GM21529 (cell line): ENCODE measurements at regions not wholly inside any gene's neighbourhood (a gene's known extent, or its start where the extent isn't known, plus 50 kb on each side); places are given as distances from the start of the nearest gene placed in this dataset.

Experiments used
- ATAC-seq: cut with Tn5 transposase; IDR thresholded peaks from one replicate; pipeline ENCODE4 v1.9.1; 2021; ENCODE audit not compliant: unreplicated experiment

DNA sequence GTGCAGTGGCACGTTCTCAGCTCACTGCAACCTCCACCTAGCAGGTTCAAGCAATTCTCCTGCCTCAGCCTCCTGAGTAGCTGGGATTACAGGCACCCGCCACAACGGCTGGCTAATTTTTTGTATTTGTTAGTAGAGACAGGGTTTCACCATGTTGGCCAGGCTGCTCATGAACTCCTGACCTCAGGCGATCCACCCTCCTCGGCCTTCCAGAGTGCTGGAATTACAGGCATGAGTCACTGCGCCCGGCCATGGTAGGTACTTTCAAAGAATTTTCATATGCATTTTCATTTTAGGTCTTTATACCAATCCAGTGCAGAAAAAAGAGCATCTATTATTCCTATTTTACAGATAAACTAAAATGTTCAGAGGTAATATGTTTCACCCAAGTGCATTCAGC, 411.3 kb upstream of the USP15 start:
- no peak for ATAC-seq

DNA sequence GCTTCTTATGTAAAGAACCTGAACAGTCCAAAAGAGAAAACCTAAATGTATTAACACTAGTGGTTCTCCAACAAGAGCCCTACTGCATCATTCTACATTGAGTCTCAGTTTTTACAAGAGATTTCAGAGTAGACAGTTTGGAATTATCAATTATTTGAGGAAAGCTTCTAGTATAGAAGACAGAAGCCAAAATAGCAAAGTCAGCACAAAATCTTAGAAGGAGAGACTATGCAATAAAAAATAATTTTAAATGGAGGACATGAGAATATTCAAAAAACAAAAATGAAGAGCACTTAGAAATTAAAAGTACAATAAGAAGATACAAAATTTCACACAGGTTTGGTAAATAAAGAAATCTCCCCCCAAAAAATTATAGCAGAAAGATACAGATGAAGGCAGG, 406.3 kb upstream of the USP15 start:
- ATAC-seq, result no peak

DNA sequence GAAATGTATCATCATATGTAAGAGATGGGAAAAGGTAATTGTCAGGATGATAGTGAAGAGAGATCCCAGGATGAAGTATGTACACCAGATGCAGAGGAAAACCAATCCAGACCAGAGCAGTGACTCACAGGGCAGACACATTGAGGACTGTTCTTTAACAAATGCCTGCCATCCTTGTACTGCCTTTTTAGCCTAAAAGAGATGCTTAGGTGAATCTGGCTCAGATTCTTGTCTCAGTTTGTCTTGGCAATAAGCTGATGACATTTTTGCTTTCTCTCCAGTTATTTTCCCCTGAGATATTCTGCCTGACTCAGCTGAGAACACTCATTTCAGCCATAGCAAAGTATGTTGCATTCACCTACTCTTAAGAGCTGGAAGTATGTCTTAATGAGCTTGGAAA, 405.3 kb upstream of the USP15 start:
- no peak for ATAC-seq

- ATAC-seq, result no peak
These were observed 402.2 kb upstream of the USP15 start for GRCh38 chr12:61857968-61858367.

DNA sequence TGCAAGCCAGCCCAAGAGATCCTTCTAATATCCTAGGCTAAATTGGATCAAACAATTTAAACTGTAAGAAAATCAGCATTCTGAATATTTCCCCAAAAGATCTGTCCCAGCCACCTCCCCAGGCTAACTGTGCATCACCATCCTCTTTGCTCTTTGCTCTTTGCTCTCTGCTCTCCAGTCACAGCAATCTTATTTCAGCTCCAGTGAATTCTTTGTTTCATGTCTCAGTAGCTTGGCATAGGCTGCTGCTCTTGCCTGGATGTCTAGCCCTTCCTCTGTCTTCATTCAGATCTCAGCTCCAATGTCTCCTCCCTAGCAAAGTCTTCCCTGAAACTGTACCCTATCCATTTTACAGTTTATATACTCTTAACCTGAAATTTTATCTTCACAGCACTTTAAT, 399.8 kb upstream of the USP15 start:
- ATAC-seq, result no peak

GRCh38 chr12:61862986-61863385, 397.2 kb upstream of the USP15 start:
- no peak for ATAC-seq

- no peak for ATAC-seq
These were observed 396.4 kb upstream of the USP15 start for GRCh38 chr12:61863811-61864210.

- ATAC-seq, result no peak
These were observed 390.4 kb upstream of the USP15 start for GRCh38 chr12:61869796-61870195.

DNA sequence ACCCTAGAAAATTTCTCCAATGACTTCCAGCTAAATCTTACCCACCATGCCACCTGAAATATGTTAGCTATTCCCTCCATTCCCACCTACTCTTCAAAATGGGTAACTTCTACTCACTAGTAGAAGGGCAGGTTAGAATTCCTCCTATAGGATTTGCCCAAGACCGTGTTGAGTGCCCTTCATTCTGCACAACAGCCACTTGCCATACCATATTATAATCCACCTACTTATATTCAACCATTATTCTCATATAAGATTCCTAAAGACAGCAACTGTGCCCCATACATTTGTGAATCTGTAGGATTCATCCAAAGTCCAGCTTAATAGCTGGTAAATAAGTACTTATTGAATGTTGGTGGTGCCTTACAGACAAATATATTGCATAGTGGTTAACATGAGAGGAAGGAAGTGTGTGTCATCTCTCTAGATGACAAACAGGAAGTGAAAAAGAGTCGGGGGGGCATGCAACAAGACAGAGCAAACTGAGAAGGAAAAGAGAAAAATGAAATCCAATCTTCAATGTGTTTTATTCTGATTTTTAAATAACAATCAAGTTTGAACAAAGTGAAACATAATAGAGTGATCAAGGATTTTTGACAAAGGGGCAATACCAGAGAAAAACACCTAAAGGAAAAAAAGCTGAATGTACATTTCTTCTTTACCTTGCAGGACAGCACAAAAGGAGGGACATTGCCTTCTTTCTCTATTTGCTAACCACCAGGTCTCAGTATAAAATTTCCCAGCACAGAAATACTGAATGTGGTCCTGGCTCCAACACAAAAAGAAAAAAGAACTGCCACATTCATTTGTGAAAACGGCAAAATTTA, 389.3 kb upstream of the USP15 start:
- ATAC-seq, result no peak

- no peak for ATAC-seq
These were observed 388.8 kb upstream of the USP15 start for GRCh38 chr12:61871485-61871810.

DNA sequence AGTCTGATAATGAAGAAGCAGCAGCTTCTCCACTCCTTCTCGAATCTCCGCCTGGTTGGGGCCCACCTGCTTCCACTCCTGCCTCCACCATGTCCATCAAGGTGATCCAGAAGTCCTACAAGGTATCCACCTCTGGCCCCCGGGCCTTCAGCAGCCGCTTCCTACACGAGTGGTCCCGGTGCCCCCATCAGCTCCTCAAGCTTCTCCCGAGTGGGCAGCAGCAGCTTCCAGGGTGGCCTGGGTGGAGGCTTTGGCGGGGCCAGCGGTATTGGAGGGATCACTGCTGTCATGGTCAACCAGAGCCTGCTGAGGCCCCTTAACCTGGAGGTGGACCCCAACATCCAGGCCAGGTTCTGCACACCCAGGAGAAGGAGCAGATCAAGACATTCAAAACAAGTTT, 381.0 kb upstream of the USP15 start:
- ATAC-seq, result no peak

DNA sequence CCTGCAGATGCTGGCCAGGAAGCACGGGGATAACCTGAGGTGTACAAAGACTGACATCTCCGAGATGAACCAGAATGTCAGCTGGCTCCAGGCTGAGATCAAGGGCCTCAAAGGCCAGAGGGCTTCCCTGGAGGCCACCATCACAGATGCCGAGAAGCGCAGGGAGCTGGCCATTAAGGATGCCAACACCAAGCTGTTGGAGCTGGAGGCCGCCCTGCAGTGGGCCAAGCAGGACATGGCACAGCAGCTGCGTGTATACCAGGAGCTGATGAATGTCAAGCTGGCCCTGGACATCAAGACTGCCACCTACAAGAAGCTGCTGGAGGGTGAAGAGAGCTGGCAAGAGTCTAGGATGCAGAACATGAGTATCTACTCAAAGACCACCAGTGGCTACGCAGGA, 380.0 kb upstream of the USP15 start:
- no peak for ATAC-seq

DNA sequence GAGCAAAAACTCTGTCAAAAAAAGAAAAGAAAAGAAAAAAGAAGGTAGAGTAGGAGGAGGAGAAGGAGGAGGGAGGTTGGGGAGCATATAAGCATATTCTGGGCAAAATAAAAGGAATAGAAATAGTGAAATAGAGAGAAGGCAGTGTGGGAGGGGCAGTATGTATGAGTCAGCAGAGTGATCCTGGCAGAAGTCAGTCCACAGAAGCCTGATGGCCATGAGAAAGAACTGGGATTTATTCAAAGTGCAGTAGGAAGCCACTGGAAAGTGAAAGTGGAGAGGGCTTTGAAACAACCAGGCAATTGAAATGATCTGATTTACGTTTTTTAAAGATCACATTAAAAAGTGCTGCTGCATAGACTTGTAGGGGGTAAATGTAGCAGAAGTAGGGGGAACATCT, 368.6 kb upstream of the USP15 start:
- ATAC-seq, result no peak

GRCh38 chr12:61894168-61894567, 366.0 kb upstream of the USP15 start:
- ATAC-seq, result no peak

DNA sequence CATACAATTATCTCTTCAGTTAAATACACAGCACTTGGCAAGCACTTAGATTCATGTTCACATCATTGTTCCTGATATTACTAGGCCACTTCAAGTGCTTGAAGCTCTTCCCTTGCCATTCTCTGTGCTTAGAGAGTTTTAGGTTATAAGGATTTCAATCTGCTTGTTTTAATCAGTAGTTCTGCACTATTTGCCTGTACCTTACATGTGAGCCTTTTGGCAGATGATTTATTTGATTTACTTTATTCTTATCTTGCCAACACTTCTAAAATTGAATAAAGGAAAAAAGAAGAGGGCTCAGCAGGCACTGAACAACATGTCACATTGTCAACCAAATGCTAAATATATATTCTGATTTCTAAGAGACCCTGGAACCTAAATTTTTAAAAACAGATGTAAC, 363.8 kb upstream of the USP15 start:
- ATAC-seq, result no peak

GRCh38 chr12:61902403-61902802, 357.8 kb upstream of the USP15 start:
- no peak for ATAC-seq

GRCh38 chr12:61911113-61911512, 349.1 kb upstream of the USP15 start:
- ATAC-seq, result no peak

GRCh38 chr12:61915420-61915819, 344.8 kb upstream of the USP15 start:
- ATAC-seq, result no peak

- ATAC-seq, result no peak
These were observed 343.4 kb upstream of the USP15 start for GRCh38 chr12:61916831-61917230.

GRCh38 chr12:61919686-61920085, 340.5 kb upstream of the USP15 start:
- ATAC-seq, result no peak

DNA sequence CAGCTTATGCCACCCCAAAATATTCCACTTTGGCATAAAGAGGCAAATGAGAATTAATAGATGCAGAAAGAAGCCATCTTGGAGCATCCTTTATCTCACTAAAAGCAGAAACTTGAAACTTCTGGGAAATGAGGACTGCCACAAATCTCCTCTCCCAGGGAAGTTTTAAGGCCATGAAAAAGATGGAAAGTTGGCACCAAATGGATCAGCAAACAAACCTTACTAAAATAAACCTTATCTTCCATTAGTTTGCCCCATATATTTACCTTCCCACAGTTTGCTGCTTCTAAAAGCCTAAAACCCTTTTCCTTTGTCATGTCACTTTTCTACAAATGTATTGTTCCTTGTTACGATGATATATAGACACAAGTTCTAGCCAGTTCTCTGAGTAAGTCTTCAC, 340.0 kb upstream of the USP15 start:
- no peak for ATAC-seq

DNA sequence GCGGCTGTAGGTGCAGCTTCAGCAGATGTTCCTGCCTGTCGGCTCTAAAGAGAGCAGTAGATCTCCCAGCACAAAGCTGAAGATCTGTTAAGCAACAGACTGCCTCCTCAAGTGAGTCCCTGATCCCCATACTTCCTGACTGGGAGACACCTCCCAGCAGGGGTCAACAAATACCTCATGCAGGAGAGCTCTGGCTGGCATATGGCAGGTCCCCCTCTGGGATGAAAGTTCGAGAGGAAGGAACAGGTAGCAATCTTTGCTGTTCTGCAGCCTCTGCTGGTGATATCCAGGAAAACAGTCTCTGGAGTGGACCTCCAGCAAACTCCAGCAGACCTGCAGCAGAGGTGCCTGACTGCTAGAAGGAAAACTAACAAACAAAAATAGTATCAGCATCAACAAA, 337.1 kb upstream of the USP15 start:
- ATAC-seq, result no peak

DNA sequence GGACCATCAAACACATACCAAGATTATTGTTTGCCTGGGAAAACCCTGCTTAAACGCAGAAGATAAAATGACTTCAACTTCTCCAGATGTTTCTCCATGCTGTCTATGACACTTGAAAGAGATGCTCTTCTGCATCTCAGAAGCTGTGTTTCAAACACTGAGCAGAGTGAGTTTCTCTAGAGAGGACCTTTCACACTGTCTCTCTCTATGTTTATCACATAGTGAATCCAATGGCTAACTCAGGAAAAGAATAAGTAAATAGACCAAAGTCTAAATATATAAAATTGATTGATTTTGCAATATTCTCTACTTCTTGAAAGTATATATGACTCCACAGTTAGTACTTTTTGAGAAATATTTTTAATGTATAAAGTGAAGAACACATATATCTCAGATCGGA, 325.6 kb upstream of the USP15 start:
- no peak for ATAC-seq
